Suppressor macrophage (primary cell): ENCODE measurements at regions not wholly inside any gene's neighbourhood (a gene's known extent, or its start where the extent isn't known, plus 50 kb on each side); places are given as distances from the start of the nearest gene placed in this dataset.
A peak's percentile ranks its signal among the peaks of the same experiment; 100 is the strongest.
"Not testable (repeated sequence)": the region's sequence is repeated elsewhere in the genome, so short reads cannot be mapped to it uniquely, and the experiment has no call there.

Experiments
- DNase-seq, 4 experiments: peaks; one replicate each; pipeline ENCODE4 v3.0.0-alpha.2; 2020 to 2022

- DNase-seq, result no peak
Observed at GRCh38 chr7:12995912-12996469, 308.6 kb downstream of the ARL4A start.

- DNase-seq, result no peak
Observed at GRCh38 chr7:13007331-13007730, 319.9 kb downstream of the ARL4A start.

GRCh38 chr7:13009517-13009916 lies 322.1 kb downstream of the ARL4A start:
- no peak for DNase-seq

- no peak for DNase-seq
Observed at GRCh38 chr7:13014011-13014410, 326.6 kb downstream of the ARL4A start.

GRCh38 chr7:13016036-13016581 lies 328.7 kb downstream of the ARL4A start:
- DNase-seq, result no peak

GRCh38 chr7:13016592-13017332 lies 329.3 kb downstream of the ARL4A start:
- DNase-seq, result no peak

- DNase-seq, result no peak
Observed at GRCh38 chr7:13017333-13017857, 330.0 kb downstream of the ARL4A start.

- no peak for DNase-seq
Observed at GRCh38 chr7:13017881-13018280, 330.4 kb downstream of the ARL4A start.

- no peak for DNase-seq
Observed at GRCh38 chr7:13021566-13022300, 334.3 kb downstream of the ARL4A start.

GRCh38 chr7:13024121-13024674 lies 336.8 kb downstream of the ARL4A start:
- DNase-seq, result no peak

- DNase-seq, result not testable (repeated sequence)
Observed at GRCh38 chr7:13025043-13025442, 337.6 kb downstream of the ARL4A start.

GRCh38 chr7:13027321-13027720 lies 339.9 kb downstream of the ARL4A start:
- DNase-seq, result no peak

GRCh38 chr7:13028036-13028824 lies 340.8 kb downstream of the ARL4A start:
- DNase-seq, result no peak

GRCh38 chr7:13028825-13029099 lies 341.3 kb downstream of the ARL4A start:
- no peak for DNase-seq

GRCh38 chr7:13031468-13031867 lies 344.0 kb downstream of the ARL4A start:
- no peak for DNase-seq

- no peak for DNase-seq
Observed at GRCh38 chr7:13032084-13032483, 344.7 kb downstream of the ARL4A start.

GRCh38 chr7:13032576-13032975 lies 345.1 kb downstream of the ARL4A start:
- no peak for DNase-seq

- DNase-seq, result no peak
Observed at GRCh38 chr7:13034693-13035092, 347.3 kb downstream of the ARL4A start.

- peak in 2 of 4 experiments; percentile 7 to 24 for DNase-seq
Observed at GRCh38 chr7:13035233-13035632, 347.8 kb downstream of the ARL4A start.

GRCh38 chr7:13036256-13036780 lies 348.9 kb downstream of the ARL4A start:
- DNase-seq, result peak in 1 of 4 experiments; percentile 8

- no peak for DNase-seq
Observed at GRCh38 chr7:13037216-13037615, 349.8 kb downstream of the ARL4A start.

- DNase-seq, result no peak
Observed at GRCh38 chr7:13041368-13041988, 354.0 kb downstream of the ARL4A start.
